GM12891 (cell line): ENCODE measurements at regions not wholly inside any gene's neighbourhood (a gene's known extent, or its start where the extent isn't known, plus 50 kb on each side); places are given as distances from the start of the nearest gene placed in this dataset.

Source experiments
- DNase-seq: peaks from one replicate; pipeline ENCODE4 v3.0.0; 2011; ENCODE audit warnings: low spot score; ENCODE audit not compliant: insufficient read length
- FAIRE-seq: peaks from 2 replicates; lab custom pipeline; 2011; peaks lifted over from hg19 to GRCh38; lab: Jason Lieb, UNC
- PAX5 ChIP-seq: IDR thresholded peaks from 2 replicates; pipeline ENCODE4 v1.6.1; 2011; ENCODE audit warnings: low read length, moderate library complexity, mild to moderate bottlenecking; ENCODE audit not compliant: insufficient read depth, severe bottlenecking
- POLR2A ChIP-seq: IDR thresholded peaks from 2 replicates; pipeline ENCODE4 v1.6.1; 2011; ENCODE audit warnings: low read depth, low read length, control low read depth
- POLR2AphosphoS5 ChIP-seq: IDR thresholded peaks from 2 replicates; pipeline ENCODE4 v1.6.1; 2011; ENCODE audit warnings: low read depth, low read length, control low read depth
- POU2F2 ChIP-seq: IDR thresholded peaks from 2 replicates; pipeline ENCODE4 v1.6.1; 2011; ENCODE audit warnings: low read depth, mild to moderate bottlenecking, control low read depth, low read length, moderate library complexity
- SPI1 ChIP-seq: IDR thresholded peaks from 2 replicates; pipeline ENCODE4 v1.6.1; 2011; ENCODE audit warnings: low read depth, low read length, control low read depth
- TAF1 ChIP-seq: IDR thresholded peaks from 2 replicates; pipeline ENCODE4 v1.6.1; 2011; ENCODE audit warnings: low read depth, low read length, control low read depth

DNA sequence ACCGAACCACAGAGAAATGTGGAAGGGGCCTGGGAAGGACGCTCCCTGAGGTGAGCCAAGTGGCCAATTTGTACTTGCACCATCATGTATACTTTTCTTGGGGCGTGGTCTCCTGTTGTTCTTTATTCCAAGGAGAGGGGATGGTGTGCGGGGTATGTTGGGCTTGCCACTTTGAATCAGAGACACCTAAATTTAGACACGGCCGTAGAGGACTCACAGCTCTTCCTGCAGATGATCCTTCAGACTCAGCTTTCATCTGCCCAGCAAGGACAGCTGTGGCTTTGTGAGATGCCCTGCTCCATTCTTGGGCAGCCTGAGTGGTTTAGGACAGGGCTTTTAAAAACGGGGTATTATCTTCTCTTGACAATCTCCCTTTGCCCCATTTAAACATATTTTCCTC is 473.2 kb downstream of the REEP3 start:
- TF ChIP-seq POU2F2 (no peak), POLR2AphosphoS5 (no peak), SPI1 (no peak), POLR2A (no peak), PAX5 (no peak), TAF1 (no peak)
- no peak for FAIRE-seq

DNA sequence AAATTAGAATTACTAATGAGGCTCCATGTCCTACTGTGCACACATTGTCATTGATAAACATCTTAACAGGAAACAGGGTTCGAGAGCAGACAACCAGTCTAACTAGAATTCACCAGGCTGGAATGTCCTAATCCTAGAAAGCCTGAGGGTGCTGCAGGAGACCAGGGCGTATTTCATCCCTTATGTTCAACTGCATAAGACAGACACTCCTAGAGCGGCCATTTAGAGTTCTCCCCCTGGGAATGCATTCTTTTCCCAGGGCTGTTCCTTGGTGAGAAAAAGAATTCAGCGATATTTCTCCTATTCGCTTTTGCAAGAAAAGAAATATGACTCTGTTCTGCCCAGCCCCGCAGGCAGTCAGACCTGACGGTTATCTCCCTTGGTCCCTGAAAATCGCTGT is 486.0 kb downstream of the REEP3 start:
- FAIRE-seq, result no peak
- DNase-seq, result no peak
- no peak for TF ChIP-seq SPI1
- no peak for TF ChIP-seq PAX5
- no peak for TF ChIP-seq POLR2AphosphoS5
- TF ChIP-seq TAF1, result no peak

More for the DNA sequence above, 473.2 kb downstream of the REEP3 start:
- DNase-seq, result no peak

DNA sequence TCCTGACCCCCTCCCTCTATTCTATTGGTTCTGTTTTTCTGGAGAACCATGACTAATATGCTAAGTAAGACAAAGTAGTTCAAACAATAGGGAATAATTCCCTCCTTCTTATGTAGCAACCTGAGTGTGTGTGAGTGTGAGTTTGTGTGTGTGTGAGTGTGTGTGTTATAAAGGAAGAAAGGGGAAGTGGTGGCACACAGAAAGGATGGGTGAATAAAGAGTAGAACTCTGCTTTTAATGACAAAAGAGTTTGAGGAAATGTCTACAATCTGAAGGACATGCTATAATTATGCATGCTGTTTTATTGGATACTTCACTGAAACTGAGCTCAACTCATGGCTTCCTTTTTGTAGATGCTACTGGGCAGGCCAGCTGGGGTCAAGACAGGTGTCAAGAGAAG is 489.5 kb downstream of the REEP3 start:
- TF ChIP-seq POLR2A (no peak), PAX5 (no peak), POLR2AphosphoS5 (no peak), POU2F2 (no peak), SPI1 (no peak), TAF1 (no peak)
- no peak for FAIRE-seq
- DNase-seq, result no peak

DNA sequence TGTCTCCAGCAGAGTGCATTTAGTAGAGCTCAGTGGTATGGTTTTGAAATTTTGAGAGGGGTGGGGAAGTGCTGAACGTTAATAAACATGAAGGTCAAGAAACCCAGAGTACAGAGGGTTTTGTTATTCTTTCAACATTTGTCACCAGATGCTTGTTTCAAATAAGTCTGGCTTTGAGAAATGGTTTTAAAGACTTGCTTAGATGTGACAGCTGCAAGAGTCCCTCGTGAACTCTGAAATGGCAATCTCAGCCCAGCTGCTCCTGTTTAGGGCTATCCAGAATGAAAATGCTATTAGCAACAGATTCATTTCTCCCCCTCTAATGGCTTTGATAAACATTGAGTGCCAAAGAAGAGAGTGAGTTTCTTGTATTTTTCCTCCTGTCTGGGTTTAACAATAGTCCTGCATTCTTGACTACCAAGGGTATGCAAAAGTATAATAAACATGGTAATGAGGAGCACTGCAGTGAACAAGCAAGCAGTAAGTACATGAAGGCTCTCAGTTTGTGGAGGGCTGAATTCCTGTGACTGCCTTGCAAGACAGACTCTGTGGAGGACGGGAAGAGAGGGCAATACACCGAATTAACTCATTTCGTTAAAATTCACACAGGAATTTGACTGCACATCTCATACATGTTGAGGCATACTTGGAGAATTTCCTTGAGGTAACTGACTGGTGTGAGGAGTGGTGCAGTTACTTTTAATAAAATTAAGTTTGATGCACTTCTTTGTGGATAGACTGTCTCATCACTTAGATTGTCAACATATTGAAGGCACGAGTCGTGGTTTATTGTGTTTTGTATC is 490.9 kb downstream of the REEP3 start:
- DNase-seq (no peak), FAIRE-seq (no peak)
- TF ChIP-seq SPI1, result no peak
- no peak for TF ChIP-seq POU2F2
- TF ChIP-seq PAX5, result no peak
- no peak for TF ChIP-seq POLR2AphosphoS5
- TF ChIP-seq POLR2A, result no peak
- TF ChIP-seq TAF1, result no peak

DNA sequence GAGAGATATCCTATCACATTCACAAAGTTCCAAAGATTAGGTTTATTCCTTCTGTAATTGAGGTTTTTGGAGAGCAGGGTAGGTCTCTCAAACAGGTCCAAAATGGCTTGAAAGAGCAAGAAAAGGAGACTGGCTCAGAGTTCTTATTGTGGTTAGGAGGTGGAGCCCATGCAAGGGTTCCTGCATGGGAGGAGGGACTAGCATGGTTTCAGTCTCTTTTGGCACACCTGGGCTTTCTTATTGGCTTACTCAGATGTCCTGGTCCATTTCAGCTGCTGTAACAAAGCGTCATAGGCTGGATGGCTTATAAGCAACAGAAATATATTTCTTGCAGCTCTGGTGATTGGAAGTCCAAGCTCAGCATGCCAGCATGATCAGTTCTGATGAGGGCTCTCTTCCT is 493.1 kb downstream of the REEP3 start:
- TF ChIP-seq PAX5 (no peak), TAF1 (no peak), SPI1 (no peak), POLR2AphosphoS5 (no peak), POLR2A (no peak), POU2F2 (no peak)
- FAIRE-seq, result no peak
- DNase-seq, result no peak

DNA sequence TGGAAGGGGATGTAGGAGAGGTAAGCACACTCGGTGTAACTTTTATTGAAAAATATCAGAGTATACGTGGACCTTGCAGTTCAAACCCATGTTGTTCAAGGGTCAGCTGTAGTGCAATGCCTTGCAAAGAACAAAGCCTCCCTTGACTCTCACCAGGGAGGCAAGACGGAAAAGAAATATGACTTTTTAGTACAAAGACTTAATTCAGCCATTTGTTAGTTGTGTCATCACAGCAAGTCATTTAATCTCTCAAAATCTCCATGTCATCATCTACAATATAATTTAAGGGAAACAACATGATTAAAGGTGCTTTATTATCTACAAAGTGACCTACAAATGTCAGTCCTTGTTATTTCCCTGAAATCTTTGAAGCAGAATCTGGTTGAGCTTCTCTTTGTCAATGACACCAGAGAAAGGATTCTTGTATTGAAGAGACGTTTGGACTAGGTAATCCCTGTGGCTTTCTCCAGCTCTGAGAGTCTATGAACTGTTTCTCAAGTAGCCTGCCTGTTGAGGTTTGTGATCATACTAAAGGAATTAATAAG is 502.8 kb downstream of the REEP3 start:
- TF ChIP-seq POLR2AphosphoS5 (no peak), POU2F2 (no peak), SPI1 (no peak), POLR2A (no peak)
- FAIRE-seq (no peak), DNase-seq (no peak)

DNA sequence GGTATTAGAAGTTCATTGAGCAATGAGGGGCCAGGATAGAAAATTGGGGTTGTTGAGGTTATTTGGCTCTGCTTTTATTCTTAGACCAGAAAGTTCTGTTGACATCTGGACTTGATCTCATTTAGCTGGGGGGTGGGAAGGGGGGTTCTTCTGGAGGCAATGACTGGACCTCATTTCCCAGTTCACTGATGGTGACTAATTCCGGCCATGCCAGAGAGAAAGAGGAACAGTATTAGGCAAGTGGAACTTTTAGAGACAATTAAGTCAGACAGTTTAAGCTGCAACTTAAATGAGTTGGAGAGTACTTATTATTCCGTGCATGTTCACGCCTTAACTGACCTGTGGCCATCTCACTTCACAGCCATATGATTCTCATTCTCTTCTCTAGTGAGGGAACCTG is 512.5 kb downstream of the REEP3 start:
- TF ChIP-seq POLR2A, result no peak
- TF ChIP-seq PAX5, result no peak
- FAIRE-seq (no peak), DNase-seq (no peak)

DNA sequence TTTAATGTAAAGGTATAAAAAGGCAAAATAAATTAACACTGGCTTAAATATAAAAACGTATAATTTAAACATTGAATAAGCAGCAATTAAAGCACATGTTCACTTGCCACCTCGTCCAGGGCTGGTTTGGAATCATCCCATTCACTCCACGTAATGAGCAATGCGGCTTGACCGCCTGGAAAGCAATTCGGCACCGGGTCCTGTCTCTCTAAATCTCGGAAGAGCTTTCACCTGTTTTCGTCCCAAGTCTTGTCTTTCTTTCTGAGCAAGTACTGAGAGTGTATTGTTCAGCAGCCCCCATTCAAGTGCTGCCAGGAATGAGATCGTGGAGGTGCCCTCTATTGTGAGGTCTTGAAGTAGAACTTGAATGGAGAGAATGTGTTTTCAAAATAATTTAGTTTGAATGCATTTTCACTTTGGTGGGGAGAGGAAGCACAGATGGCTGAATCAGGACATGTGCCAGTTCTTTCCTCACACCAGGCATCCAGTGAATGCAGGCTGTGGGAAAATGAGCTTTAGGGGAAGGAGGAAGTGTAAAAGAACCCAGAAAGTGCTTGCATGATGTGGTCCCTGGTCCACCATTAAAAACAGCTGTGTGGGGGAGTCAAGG is 515.2 kb downstream of the REEP3 start:
- no peak for TF ChIP-seq POU2F2
- no peak for TF ChIP-seq TAF1
- TF ChIP-seq PAX5, result no peak
- no peak for TF ChIP-seq POLR2AphosphoS5
- no peak for TF ChIP-seq SPI1
- TF ChIP-seq POLR2A, result no peak
- DNase-seq (no peak), FAIRE-seq (no peak)

DNA sequence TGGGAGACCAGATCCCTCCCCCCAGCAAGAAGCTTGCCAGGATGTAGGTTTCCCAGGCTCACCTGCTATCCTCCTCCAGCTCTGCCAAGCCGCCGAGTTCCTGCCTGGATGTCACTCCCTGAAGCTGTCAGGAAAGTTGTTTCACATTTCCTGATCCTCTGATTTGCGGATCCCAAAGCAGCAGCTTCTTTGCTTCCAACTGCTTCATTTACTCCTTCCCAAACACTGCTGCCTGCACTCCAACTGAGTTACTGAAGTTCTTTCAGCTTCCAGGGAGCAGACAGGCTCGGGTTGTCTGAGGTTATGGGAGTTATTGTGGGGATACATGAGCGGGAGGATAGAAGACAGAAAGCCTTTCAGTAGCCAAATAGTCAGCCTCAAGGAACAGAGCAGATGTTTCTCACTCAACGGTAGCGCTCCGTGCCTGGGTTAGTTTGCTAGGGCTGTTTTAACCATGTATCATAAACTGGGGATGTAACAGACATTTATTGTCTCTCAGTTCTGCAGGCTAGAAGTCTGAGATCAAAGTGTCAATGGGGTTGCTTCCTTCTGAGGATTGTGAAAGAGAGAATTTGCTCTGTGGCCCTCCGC is 516.0 kb downstream of the REEP3 start:
- TF ChIP-seq POLR2AphosphoS5 (no peak), PAX5 (no peak), POLR2A (no peak), SPI1 (no peak), TAF1 (no peak)
- FAIRE-seq (no peak), DNase-seq (no peak)

DNA sequence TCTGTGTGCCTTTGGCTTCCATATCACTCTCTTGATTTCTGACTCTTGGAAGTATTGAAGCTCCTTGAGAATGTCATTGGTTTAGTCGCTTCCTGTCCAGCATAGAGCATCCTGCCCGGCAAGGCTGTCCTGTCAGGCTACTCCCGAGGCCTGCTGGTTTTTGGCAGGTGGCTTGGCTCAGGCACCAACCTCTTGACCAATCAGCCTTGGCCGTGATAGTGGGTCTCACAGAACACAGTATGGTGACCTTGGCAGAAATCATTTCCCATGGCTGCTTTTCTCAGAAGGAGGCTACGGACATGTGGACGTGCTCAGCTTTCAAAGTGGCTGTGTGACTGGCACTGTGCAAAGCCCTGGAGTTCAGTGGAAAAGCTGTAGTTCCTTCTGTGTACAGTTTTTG is 516.9 kb downstream of the REEP3 start:
- DNase-seq (no peak), FAIRE-seq (no peak)
- TF ChIP-seq POLR2A (no peak), TAF1 (no peak), SPI1 (no peak), POU2F2 (no peak), PAX5 (no peak), POLR2AphosphoS5 (no peak)
